Activated CD8-positive, alpha-beta T cell treated with anti-CD3 and anti-CD28 coated beads for 36 hours (primary cell): ENCODE measurements at regions not wholly inside any gene's neighbourhood (a gene's known extent, or its start where the extent isn't known, plus 50 kb on each side); places are given as distances from the start of the nearest gene placed in this dataset.

Experiments
- ATAC-seq: fragments of 200-7000 bp; cut with Tn5 transposase; one replicate; pipeline ENCODE4 v1.10.0; 2021; ENCODE audit warnings: mild to moderate bottlenecking, moderate library complexity
- CTCF ChIA-PET: fragments of 350-600 bp; sonication (Branson Sonifier 250); formaldehyde crosslinking; loops from one replicate; lab custom pipeline; 2021; ENCODE audit warnings: antibody characterized with exemption; lab: Charles Lee
- POLR2A ChIA-PET: fragments of 350-600 bp; sonication (Branson Sonifier 250); formaldehyde crosslinking; loops from one replicate; lab custom pipeline; 2021; ENCODE audit warnings: antibody characterized with exemption; lab: Charles Lee
- DNase-seq: peaks from one replicate; pipeline ENCODE4 v3.0.0-alpha.2; 2020
- H3K27ac Mint-ChIP-seq: one replicate; pipeline ENCODE4 v1.8.0; 2021; ENCODE audit warnings: mild to moderate bottlenecking, mixed read lengths
- H3K27me3 Mint-ChIP-seq: one replicate; pipeline ENCODE4 v1.8.0; 2021; ENCODE audit warnings: mixed read lengths
- H3K36me3 Mint-ChIP-seq: one replicate; pipeline ENCODE4 v1.8.0; 2021; ENCODE audit warnings: low read depth, mixed read lengths
- H3K4me1 Mint-ChIP-seq: one replicate; pipeline ENCODE4 v1.8.0; 2021; ENCODE audit warnings: low read depth, mixed read lengths
- H3K4me3 Mint-ChIP-seq: one replicate; pipeline ENCODE4 v1.8.0; 2021; ENCODE audit warnings: mild to moderate bottlenecking, moderate library complexity, mixed read lengths
- H3K9me3 Mint-ChIP-seq: one replicate; pipeline ENCODE4 v1.8.0; 2021; ENCODE audit warnings: mixed read lengths
- intact Hi-C: fragments of 100-400 bp; cut with micrococcal nuclease; formaldehyde crosslinking; loops from one replicate; pipeline ENCODE4 v1.10.0; 2022
- TF ChIP-seq, protein P1 (sequence below): fragments of 200-600 bp; IDR thresholded peaks from one replicate; pipeline ENCODE4 v1.8.0; 2022; ENCODE audit warnings: antibody characterized with exemption, mild to moderate bottlenecking

DNA sequence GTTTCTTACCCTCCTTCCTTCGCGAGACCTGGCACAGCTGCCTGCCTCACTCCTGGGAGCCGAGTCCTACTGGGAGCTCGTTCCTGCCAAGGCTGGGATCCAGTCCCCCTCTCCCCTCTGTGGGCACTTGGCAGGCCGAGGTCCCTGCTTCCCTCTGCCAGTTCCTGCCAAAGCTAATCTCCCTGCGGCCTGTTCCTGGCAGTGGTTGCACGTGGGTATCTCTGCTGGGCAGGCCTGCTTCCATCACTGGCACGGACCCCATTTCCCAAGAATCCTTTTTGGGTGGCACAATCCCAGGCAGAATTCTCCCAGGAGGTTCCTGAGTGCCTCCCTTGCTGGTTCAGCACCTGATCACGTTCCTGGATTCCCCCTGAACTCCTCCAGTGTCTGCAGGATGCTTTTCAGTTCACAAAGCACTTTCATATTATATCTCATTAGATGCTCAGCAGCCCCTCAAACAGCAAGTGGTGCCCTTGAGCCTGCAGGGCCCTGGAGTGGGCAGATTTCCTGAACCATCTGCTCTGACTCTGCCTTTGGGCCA, 96.5 kb downstream of the RRM1 start:
- TF ChIP-seq, protein P1, sequence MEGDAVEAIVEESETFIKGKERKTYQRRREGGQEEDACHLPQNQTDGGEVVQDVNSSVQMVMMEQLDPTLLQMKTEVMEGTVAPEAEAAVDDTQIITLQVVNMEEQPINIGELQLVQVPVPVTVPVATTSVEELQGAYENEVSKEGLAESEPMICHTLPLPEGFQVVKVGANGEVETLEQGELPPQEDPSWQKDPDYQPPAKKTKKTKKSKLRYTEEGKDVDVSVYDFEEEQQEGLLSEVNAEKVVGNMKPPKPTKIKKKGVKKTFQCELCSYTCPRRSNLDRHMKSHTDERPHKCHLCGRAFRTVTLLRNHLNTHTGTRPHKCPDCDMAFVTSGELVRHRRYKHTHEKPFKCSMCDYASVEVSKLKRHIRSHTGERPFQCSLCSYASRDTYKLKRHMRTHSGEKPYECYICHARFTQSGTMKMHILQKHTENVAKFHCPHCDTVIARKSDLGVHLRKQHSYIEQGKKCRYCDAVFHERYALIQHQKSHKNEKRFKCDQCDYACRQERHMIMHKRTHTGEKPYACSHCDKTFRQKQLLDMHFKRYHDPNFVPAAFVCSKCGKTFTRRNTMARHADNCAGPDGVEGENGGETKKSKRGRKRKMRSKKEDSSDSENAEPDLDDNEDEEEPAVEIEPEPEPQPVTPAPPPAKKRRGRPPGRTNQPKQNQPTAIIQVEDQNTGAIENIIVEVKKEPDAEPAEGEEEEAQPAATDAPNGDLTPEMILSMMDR, result no peak
- intact Hi-C loops, result no loop called here
- H3K27me3 Mint-ChIP-seq, result peaks cover 2% of the 10 kb centered on the region
- H3K27ac Mint-ChIP-seq, result no peak overlapping the region
- CTCF ChIA-PET, result interaction anchor here (1.8 kb wide), 1 partner anchor 11 kb away, joined by 4 read pairs; no protein-coding TSS in a partner anchor
- H3K4me3 Mint-ChIP-seq, result no peak overlapping the region
- H3K4me1 Mint-ChIP-seq, result peaks cover 4% of the 10 kb centered on the region
- ATAC-seq (no peak), DNase-seq (no peak)
- H3K36me3 Mint-ChIP-seq, result no peaks in the 10 kb centered on the region
- POLR2A ChIA-PET, result interaction anchor here (1.4 kb wide), 1 partner anchor 11 kb away, joined by 3 read pairs; no protein-coding TSS in a partner anchor
- no peaks in the 10 kb centered on the region for H3K9me3 Mint-ChIP-seq

DNA sequence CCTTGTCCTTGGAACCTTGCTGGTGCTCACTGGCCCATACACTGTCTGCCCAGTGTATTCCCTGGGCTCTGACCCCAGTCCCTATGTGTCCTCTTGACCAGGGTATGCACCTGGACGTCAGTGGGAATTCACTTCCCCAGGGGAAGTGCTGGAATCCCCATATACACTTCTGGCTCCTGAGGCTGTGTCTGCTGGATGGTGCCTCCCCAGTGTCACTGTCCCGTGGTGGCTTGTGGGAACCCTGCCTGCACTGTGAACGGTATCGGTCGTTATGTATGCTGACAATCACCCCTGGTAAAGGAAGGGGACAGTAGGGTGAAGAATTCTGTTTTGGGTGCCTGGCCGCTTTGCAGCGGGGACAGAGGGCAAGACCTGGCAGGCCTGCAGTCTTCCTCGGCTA, 95.9 kb downstream of the RRM1 start:
- H3K27me3 Mint-ChIP-seq, result peaks cover 2% of the 10 kb centered on the region
- no peak overlapping the region for H3K4me3 Mint-ChIP-seq
- POLR2A ChIA-PET, result interaction anchor here (1.4 kb wide), 1 partner anchor 12 kb away, joined by 3 read pairs; no protein-coding TSS in a partner anchor
- no peaks in the 10 kb centered on the region for H3K36me3 Mint-ChIP-seq
- intact Hi-C loops, result no loop called here
- CTCF ChIA-PET, result interaction anchor here (0.6 kb wide), 1 partner anchor 235 kb away, joined by 3 read pairs; no protein-coding TSS in a partner anchor
- peaks cover 4% of the 10 kb centered on the region for H3K4me1 Mint-ChIP-seq
- no peaks in the 10 kb centered on the region for H3K9me3 Mint-ChIP-seq
- TF ChIP-seq, protein P1, result no peak
- no peak for DNase-seq
- ATAC-seq, result no peak
- no peak overlapping the region for H3K27ac Mint-ChIP-seq

DNA sequence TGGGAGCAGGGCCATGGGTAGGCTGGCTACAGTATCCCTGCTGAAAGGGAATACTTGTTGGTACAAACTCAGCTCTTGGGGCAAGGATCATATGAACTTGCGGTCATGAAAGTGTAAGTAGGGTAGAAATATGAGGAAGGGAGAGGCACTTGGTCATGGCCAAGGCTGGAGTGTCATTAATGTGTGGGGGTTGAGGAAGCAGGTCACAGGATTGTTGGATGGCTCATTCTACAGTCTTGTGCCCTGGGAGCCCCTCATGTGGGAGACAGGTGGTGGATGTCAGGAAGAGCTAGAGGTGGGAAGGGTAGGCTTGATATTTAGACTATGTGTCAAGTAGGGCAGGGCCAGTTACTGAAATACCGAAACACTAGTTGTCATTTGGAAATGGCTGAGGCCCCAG, 95.5 kb downstream of the RRM1 start:
- Mint-ChIP-seq H3K4me3 (no peak overlapping the region), H3K27ac (no peak overlapping the region), H3K4me1 (peaks cover 4% of the 10 kb centered on the region), H3K9me3 (no peaks in the 10 kb centered on the region), H3K27me3 (peaks cover 2% of the 10 kb centered on the region), H3K36me3 (no peaks in the 10 kb centered on the region)
- ChIA-PET POLR2A (interaction anchor here (1.4 kb wide), 1 partner anchor 12 kb away, joined by 3 read pairs; no protein-coding TSS in a partner anchor), CTCF (interaction anchor here (0.6 kb wide), 1 partner anchor 235 kb away, joined by 3 read pairs; no protein-coding TSS in a partner anchor)
- DNase-seq (no peak), ATAC-seq (no peak)
- TF ChIP-seq, protein P1, result no peak
- intact Hi-C loops, result no loop called here
